ENCODE measurements at regions not wholly inside any gene's neighbourhood (a gene's known extent, or its start where the extent isn't known, plus 50 kb on each side); places are given as distances from the start of the nearest gene placed in this dataset.

DNA sequence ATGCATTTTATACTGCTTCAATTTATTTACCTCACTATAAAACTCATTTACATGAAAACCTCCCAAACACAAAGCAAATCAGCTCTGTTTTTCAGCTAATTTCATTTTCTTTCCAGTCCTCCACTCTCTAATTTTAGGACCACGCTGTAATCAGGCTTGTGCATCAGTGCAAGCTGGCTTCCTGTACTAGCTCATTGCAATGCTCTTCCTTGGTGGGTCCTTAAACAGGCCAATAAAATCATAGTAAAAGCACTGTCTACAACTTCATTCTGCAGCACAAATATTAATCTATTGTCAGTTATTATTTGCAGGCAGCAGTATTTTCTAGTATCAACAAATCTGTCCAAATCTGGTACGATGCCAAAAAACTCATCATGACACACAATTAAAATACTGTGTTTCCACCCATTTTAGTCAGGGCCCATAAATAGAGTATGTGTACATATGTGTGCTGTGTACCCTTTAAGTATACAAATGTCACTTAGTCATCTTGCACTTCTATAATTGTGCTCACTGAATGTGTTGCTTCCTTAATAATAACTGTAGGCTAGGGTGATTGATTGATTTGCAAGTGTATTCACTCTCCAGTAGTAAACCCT is 178.2 kb upstream of the HCCS start:
- Histone ChIP-seq H3K27me3 (ENCODE audit: control insufficient read depth, insufficient read depth, low read length) (no peaks in the 10 kb centered on the region), H3K36me3 (ENCODE audit: control insufficient read depth, insufficient read depth, low read length) (no peaks in the 10 kb centered on the region), H3K4me3 (ENCODE audit: low read depth, low read length) (no peak overlapping the region)
- FAIRE-seq (no peak), DNase-seq (ENCODE audit: low read depth) (peak; percentile 15)
- TF ChIP-seq, protein P1, sequence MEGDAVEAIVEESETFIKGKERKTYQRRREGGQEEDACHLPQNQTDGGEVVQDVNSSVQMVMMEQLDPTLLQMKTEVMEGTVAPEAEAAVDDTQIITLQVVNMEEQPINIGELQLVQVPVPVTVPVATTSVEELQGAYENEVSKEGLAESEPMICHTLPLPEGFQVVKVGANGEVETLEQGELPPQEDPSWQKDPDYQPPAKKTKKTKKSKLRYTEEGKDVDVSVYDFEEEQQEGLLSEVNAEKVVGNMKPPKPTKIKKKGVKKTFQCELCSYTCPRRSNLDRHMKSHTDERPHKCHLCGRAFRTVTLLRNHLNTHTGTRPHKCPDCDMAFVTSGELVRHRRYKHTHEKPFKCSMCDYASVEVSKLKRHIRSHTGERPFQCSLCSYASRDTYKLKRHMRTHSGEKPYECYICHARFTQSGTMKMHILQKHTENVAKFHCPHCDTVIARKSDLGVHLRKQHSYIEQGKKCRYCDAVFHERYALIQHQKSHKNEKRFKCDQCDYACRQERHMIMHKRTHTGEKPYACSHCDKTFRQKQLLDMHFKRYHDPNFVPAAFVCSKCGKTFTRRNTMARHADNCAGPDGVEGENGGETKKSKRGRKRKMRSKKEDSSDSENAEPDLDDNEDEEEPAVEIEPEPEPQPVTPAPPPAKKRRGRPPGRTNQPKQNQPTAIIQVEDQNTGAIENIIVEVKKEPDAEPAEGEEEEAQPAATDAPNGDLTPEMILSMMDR (IDR thresholded peaks at IDR 0.05; ENCODE audit: insufficient read depth, low read length, severe bottlenecking), result no peak

DNA sequence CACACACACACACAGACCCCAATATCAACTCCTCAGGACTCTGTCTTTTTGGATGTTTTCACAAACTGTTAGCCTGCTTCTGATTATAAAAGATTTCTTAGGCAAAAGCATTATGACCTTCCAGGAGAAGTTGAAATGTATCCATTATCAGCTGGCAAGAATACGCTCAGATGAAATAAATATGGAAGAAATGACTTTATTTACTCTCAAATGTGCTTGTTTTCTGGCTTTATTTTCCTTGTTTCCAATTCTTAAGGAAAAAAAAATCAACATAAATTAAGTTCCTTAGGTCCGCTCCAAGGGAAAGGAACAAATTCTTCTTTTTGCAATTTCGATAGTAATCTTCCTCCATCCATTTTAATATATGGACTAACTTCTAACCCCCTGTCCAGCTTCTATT is 175.6 kb upstream of the HCCS start:
- Histone ChIP-seq H3K36me3 (ENCODE audit: control insufficient read depth, insufficient read depth, low read length) (no peaks in the 10 kb centered on the region), H3K27me3 (ENCODE audit: control insufficient read depth, insufficient read depth, low read length) (no peaks in the 10 kb centered on the region), H3K4me3 (ENCODE audit: low read depth, low read length) (no peak overlapping the region)
- no peak for FAIRE-seq
- TF ChIP-seq, protein P1 (IDR thresholded peaks at IDR 0.05; ENCODE audit: insufficient read depth, low read length, severe bottlenecking), result no peak
- DNase-seq (ENCODE audit: low read depth), result no peak

DNA sequence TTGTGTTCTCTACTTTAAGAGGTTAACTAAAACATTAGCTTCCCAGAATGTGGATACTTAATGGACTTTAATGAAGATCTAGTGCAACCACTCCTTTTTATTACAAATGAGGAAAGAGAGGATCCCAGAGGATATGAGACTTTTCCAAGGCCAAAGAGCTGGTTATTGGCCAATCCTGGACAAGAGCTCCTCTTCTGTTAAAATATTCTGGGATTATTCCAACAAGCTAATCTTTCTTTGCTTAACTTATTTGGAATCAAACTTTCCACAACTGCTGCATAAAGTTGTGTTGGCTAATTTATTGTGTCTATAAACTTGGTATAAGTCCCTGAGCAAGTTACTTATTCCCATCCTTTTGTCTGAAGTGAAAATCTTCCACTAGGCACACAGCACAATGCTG is 174.2 kb upstream of the HCCS start:
- Histone ChIP-seq H3K4me3 (ENCODE audit: low read depth, low read length) (no peak overlapping the region), H3K36me3 (ENCODE audit: control insufficient read depth, insufficient read depth, low read length) (no peaks in the 10 kb centered on the region), H3K27me3 (ENCODE audit: control insufficient read depth, insufficient read depth, low read length) (no peaks in the 10 kb centered on the region)
- DNase-seq (ENCODE audit: low read depth) (no peak), FAIRE-seq (no peak)
- TF ChIP-seq, protein P1 (IDR thresholded peaks at IDR 0.05; ENCODE audit: insufficient read depth, low read length, severe bottlenecking), result no peak

DNA sequence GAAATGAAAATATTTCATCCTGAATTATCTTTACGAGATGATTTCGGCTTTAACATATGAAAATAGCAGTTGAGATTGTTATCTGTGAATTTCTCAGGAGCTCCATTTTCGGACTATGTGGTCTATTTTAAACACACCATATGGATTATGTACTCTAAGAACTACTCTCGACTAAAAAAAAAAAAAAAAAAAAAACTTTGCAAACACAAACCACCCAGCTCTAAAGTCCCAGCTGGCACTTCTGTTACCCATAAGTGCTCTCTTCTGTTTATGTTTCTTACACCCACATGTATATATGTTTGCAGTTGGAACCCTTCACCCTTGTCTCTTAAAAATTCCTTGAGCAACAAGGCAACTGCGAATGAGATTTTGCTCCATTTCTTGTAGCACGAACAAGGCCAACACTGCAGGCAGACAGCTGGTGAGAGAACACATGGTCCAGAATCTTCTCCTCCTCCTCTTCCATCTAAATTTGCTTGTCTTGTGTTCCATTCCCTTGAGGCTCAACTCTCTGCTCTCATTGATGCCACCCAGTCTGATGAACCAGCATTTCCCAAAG is 172.7 kb upstream of the HCCS start:
- Histone ChIP-seq H3K4me3 (ENCODE audit: low read depth, low read length) (no peak overlapping the region), H3K27me3 (ENCODE audit: control insufficient read depth, insufficient read depth, low read length) (no peaks in the 10 kb centered on the region), H3K36me3 (ENCODE audit: control insufficient read depth, insufficient read depth, low read length) (no peaks in the 10 kb centered on the region)
- no peak for FAIRE-seq
- DNase-seq (ENCODE audit: low read depth), result no peak
- TF ChIP-seq, protein P1 (IDR thresholded peaks at IDR 0.05; ENCODE audit: insufficient read depth, low read length, severe bottlenecking), result no peak

DNA sequence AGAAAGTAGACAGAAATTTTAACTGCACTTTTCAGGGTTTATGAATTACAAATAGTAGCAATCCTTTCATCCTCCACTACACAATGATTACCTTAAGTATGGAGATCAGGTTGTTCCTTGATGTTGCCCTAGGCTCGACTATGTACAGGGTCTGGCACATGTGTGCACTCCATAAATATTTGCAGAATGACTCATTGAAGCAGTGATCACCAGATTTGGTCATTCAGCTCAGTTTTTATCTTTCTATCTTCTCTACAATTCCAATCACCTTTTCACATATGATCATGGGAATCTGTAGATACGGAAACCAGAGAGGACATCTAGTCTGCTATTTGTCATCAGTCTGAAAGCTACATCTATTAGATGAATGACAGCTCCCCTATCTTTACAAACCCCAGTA is 171.7 kb upstream of the HCCS start:
- DNase-seq (ENCODE audit: low read depth), result peak; percentile 43
- no peak for FAIRE-seq
- H3K4me3 ChIP-seq (ENCODE audit: low read depth, low read length), result no peak overlapping the region
- H3K27me3 ChIP-seq (ENCODE audit: control insufficient read depth, insufficient read depth, low read length), result no peaks in the 10 kb centered on the region
- H3K36me3 ChIP-seq (ENCODE audit: control insufficient read depth, insufficient read depth, low read length), result no peaks in the 10 kb centered on the region
- TF ChIP-seq, protein P1 (IDR thresholded peaks at IDR 0.05; ENCODE audit: insufficient read depth, low read length, severe bottlenecking), result no peak

All from bronchial epithelial cell (primary cell).